ENCODE measurements at regions not wholly inside any gene's neighbourhood (a gene's known extent, or its start where the extent isn't known, plus 50 kb on each side); places are given as distances from the start of the nearest gene placed in this dataset.

- Histone ChIP-seq H3K27ac (no peak overlapping the region), H3K36me3 (no peaks in the 10 kb centered on the region), H3K4me1 (no peaks in the 10 kb centered on the region), H3K4me3 (no peak overlapping the region), H3K9me3 (peaks cover 0 to 26% (median 0%) of the 10 kb centered on the region in 4 donors), H3K27me3 (no peaks in the 10 kb centered on the region)
- whole genome bisulfite sequencing, 2 donors, result 28 to 30% methylated on average over 7 of the region's 7 CpGs
- TF ChIP-seq POLR2A (IDR thresholded peaks at IDR 0.05) (no peak), EP300 (IDR thresholded peaks at IDR 0.05) (no peak)
- TF ChIP-seq, protein P1, sequence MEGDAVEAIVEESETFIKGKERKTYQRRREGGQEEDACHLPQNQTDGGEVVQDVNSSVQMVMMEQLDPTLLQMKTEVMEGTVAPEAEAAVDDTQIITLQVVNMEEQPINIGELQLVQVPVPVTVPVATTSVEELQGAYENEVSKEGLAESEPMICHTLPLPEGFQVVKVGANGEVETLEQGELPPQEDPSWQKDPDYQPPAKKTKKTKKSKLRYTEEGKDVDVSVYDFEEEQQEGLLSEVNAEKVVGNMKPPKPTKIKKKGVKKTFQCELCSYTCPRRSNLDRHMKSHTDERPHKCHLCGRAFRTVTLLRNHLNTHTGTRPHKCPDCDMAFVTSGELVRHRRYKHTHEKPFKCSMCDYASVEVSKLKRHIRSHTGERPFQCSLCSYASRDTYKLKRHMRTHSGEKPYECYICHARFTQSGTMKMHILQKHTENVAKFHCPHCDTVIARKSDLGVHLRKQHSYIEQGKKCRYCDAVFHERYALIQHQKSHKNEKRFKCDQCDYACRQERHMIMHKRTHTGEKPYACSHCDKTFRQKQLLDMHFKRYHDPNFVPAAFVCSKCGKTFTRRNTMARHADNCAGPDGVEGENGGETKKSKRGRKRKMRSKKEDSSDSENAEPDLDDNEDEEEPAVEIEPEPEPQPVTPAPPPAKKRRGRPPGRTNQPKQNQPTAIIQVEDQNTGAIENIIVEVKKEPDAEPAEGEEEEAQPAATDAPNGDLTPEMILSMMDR (IDR thresholded peaks at IDR 0.05), result no peak
- DNase-seq (ENCODE audit: low spot score in 2 of 2), result no peak
These were observed 110.1 kb upstream of the IRX2 start for GRCh38 chr5:2861605-2862004.

DNA sequence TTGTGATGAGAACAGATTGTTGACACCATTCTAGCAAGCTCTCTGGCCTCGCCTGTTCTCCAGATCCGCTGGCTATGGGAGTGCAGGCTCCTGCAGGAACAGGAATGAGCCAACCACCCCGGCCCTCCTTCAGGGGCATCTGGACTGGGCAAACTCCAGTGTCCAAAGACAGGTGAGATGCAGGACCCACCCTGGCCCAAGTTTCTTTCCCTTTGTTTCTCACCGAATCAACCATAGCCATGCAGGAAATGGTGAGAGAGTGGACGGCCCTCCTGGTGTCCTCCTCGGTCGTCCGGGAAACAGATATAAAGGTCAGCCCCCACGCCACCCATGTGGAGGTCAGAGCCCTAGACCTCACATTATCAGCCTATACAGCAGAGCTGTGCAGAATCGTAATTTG is 108.6 kb upstream of the IRX2 start:
- H3K9me3 ChIP-seq, result peaks cover 0 to 17% (median 0%) of the 10 kb centered on the region in 4 donors
- no peaks in the 10 kb centered on the region for H3K4me1 ChIP-seq
- WGBS, 2 donors, result 43 to 52% methylated on average over 10 of the region's 10 CpGs
- H3K4me3 ChIP-seq, result no peak overlapping the region
- no peaks in the 10 kb centered on the region for H3K27me3 ChIP-seq
- H3K27ac ChIP-seq, result no peak overlapping the region
- no peak for DNase-seq (ENCODE audit: low spot score in 2 of 2)
- no peaks in the 10 kb centered on the region for H3K36me3 ChIP-seq
- TF ChIP-seq POLR2A (IDR thresholded peaks at IDR 0.05) (no peak), EP300 (IDR thresholded peaks at IDR 0.05) (no peak)
- TF ChIP-seq, protein P1 (IDR thresholded peaks at IDR 0.05), result no peak

DNA sequence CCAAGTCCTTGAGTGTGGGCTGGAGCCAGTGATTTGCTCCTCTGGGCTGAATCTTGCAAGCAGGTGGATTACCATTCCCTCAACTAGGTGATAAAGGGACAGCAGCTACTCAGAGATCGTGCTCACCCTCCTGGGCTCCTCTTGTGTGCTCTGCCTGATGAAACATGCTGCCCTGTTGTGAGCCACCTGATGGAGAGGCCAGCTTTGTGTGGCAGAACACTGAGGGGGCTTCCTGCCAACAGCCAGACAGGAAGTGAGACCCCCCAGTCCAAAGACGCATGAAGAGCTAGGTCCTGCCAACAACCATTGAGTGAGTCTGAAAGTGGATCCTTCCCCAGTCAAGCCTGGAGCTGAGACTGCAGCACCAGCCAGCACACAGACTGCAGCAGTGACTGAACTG is 106.4 kb upstream of the IRX2 start:
- no peak overlapping the region for H3K4me3 ChIP-seq
- TF ChIP-seq POLR2A (IDR thresholded peaks at IDR 0.05), result no peak
- TF ChIP-seq EP300 (IDR thresholded peaks at IDR 0.05), result no peak
- TF ChIP-seq, protein P1 (IDR thresholded peaks at IDR 0.05), result no peak
- no peak for DNase-seq (ENCODE audit: low spot score in 2 of 2)
- no peak overlapping the region for H3K27ac ChIP-seq
- no peaks in the 10 kb centered on the region for H3K27me3 ChIP-seq
- WGBS, 2 donors, result 47 to 53% methylated on average over 2 of the region's 2 CpGs
- no peaks in the 10 kb centered on the region for H3K4me1 ChIP-seq
- H3K36me3 ChIP-seq, result no peaks in the 10 kb centered on the region
- H3K9me3 ChIP-seq, result peaks cover 0 to 7% (median 0%) of the 10 kb centered on the region in 4 donors

GRCh38 chr5:2856206-2856605 is 104.7 kb upstream of the IRX2 start:
- Histone ChIP-seq H3K4me1 (no peaks in the 10 kb centered on the region), H3K27me3 (no peaks in the 10 kb centered on the region), H3K4me3 (no peak overlapping the region), H3K36me3 (no peaks in the 10 kb centered on the region), H3K9me3 (no peaks in the 10 kb centered on the region), H3K27ac (no peak overlapping the region)
- WGBS, 2 donors, result 82 to 88% methylated on average over 13 of the region's 13 CpGs
- no peak for DNase-seq (ENCODE audit: low spot score in 2 of 2)
- TF ChIP-seq POLR2A (IDR thresholded peaks at IDR 0.05), result no peak
- TF ChIP-seq, protein P1 (IDR thresholded peaks at IDR 0.05), result no peak

GRCh38 chr5:2852446-2852845 is 101.0 kb upstream of the IRX2 start:
- Histone ChIP-seq H3K4me1 (no peaks in the 10 kb centered on the region), H3K36me3 (no peaks in the 10 kb centered on the region), H3K9me3 (no peaks in the 10 kb centered on the region), H3K27me3 (no peaks in the 10 kb centered on the region), H3K4me3 (no peak overlapping the region), H3K27ac (no peak overlapping the region)
- no peak for DNase-seq (ENCODE audit: low spot score in 2 of 2)
- TF ChIP-seq POLR2A (IDR thresholded peaks at IDR 0.05) (no peak), EP300 (IDR thresholded peaks at IDR 0.05) (no peak)
- TF ChIP-seq, protein P1 (IDR thresholded peaks at IDR 0.05), result no peak
- WGBS, 2 donors, result 83 to 92% methylated on average over 1 of the region's 1 CpG

All from tibial nerve (tissue), 4 donors.